Activated CD4-positive, alpha-beta T cell treated with anti-CD3 and anti-CD28 coated beads for 36 hours (primary cell): ENCODE measurements at regions not wholly inside any gene's neighbourhood (a gene's known extent, or its start where the extent isn't known, plus 50 kb on each side); places are given as distances from the start of the nearest gene placed in this dataset.

Experiments
- ATAC-seq: fragments of 200-7000 bp; cut with Tn5 transposase; one replicate; pipeline ENCODE4 v1.10.0; 2021; ENCODE audit warnings: mild to moderate bottlenecking, moderate library complexity
- CTCF ChIA-PET: fragments of 350-600 bp; sonication (Branson Sonifier 250); formaldehyde crosslinking; loops from one replicate; lab custom pipeline; 2021; ENCODE audit warnings: antibody characterized with exemption; lab: Charles Lee
- POLR2A ChIA-PET: fragments of 350-600 bp; sonication (Branson Sonifier 250); formaldehyde crosslinking; loops from one replicate; lab custom pipeline; 2021; ENCODE audit warnings: antibody characterized with exemption, inconsistent platforms; lab: Charles Lee
- DNase-seq: peaks from one replicate; pipeline ENCODE4 v3.0.0-alpha.2; 2020
- H3K27ac Mint-ChIP-seq: one replicate; pipeline ENCODE4 v1.8.0; 2021; ENCODE audit warnings: mixed read lengths
- H3K27me3 Mint-ChIP-seq: one replicate; pipeline ENCODE4 v1.8.0; 2021; ENCODE audit warnings: mixed read lengths
- H3K36me3 Mint-ChIP-seq: one replicate; pipeline ENCODE4 v1.8.0; 2021; ENCODE audit warnings: low read depth, mixed read lengths
- H3K4me1 Mint-ChIP-seq: one replicate; pipeline ENCODE4 v1.8.0; 2021; ENCODE audit warnings: mixed read lengths
- H3K4me3 Mint-ChIP-seq: one replicate; pipeline ENCODE4 v1.8.0; 2021; ENCODE audit warnings: mild to moderate bottlenecking, moderate library complexity, mixed read lengths
- H3K9me3 Mint-ChIP-seq: one replicate; pipeline ENCODE4 v1.8.0; 2021; ENCODE audit warnings: low read depth, mixed read lengths
- intact Hi-C, 2 experiments: fragments of 100-400 bp; cut with DNase I in 1 of 2; cut with micrococcal nuclease in 1 of 2; formaldehyde crosslinking; loops; one replicate each; pipeline versions ENCODE4 v1.14.2 to v1.15.1; 2022 to 2024; cut with DNase I, micrococcal nuclease

DNA sequence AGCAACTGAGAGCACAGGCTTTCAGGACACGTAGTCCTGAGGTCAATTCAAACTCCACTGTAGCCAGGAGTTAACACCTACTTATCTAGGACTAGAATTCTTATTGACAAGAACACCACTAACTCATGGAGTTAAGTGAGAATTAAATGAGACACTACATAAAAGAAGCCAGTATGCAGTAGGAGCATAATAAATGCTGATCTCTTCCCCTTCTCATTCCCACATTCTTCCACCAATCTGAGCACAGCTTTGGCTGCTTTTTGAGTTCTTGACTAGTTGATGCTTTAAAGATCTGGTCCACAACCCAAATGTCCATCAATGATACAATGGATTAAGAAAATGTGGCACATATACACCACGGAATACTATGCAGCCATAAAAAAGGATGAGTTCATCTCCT, 55.2 kb downstream of the TTC32 start:
- Mint-ChIP-seq H3K4me1 (no peaks in the 10 kb centered on the region), H3K36me3 (no peaks in the 10 kb centered on the region), H3K27ac (no peak overlapping the region), H3K9me3 (no peaks in the 10 kb centered on the region), H3K27me3 (peaks cover 8% of the 10 kb centered on the region), H3K4me3 (no peak overlapping the region)
- ATAC-seq (no peak), DNase-seq (no peak)
- ChIA-PET POLR2A (no interaction called here), CTCF (no interaction called here)
- intact Hi-C loops = no loop called here

DNA sequence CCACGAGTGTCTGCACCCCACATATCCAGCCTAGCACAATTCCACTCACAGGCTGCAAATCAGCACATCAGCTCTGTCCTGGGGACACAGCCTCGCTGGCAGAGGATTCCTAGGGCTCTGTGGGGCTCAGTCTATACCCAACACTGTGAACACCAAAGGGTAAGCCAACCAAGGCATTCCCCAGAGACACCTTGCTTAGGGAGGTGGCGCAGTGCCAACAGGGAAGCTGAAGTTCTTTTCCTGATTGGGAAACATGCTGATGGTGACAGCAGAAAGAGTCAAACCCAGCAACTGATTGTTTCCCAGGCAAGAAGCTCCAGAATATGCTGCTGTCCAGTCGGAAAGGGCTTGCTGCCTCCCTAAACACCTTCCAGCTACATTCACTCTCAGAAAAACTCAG, 55.8 kb downstream of the TTC32 start:
- CTCF ChIA-PET = no interaction called here

DNA sequence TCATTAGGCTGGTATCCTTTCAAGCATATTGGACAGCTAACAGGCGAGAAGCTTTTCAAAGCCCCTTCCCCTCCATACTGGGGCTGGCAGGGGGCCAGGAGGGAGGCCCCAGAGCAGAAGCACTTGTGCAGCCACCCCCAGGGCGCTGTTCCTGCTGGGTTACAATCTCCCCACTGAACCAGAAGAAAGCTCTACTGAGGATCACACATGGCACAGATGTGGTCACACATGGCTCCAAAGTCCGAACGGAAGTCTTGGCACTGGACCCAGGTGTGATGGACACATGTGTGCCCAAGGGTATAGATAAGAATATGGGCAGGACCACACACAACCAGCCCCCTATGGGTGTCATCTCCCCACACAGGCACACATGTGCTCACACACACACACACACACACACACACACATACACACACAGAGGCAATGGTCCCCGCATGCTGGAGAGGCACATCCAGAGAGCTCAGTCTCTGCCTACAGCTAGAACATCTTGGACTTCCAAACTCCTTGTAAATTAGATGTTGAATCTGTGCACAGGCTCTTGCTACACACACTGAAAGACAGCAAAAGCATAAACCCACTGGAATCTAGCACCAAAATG, 56.4 kb downstream of the TTC32 start:
- no peak overlapping the region for H3K27ac Mint-ChIP-seq
- intact Hi-C loops = no loop called here
- ChIA-PET CTCF (no interaction called here), POLR2A (no interaction called here)
- H3K9me3 Mint-ChIP-seq = no peaks in the 10 kb centered on the region
- H3K4me3 Mint-ChIP-seq = no peak overlapping the region
- no peak for ATAC-seq
- peaks cover 10% of the 10 kb centered on the region for H3K27me3 Mint-ChIP-seq
- H3K36me3 Mint-ChIP-seq = no peaks in the 10 kb centered on the region
- no peak for DNase-seq
- no peaks in the 10 kb centered on the region for H3K4me1 Mint-ChIP-seq

More for the DNA sequence above, 55.8 kb downstream of the TTC32 start:
- Mint-ChIP-seq H3K27me3 (peaks cover 8% of the 10 kb centered on the region), H3K4me1 (no peaks in the 10 kb centered on the region), H3K9me3 (no peaks in the 10 kb centered on the region), H3K4me3 (no peak overlapping the region), H3K27ac (no peak overlapping the region), H3K36me3 (no peaks in the 10 kb centered on the region)
- intact Hi-C loops = no loop called here
- no peak for DNase-seq
- ATAC-seq = no peak
- POLR2A ChIA-PET = no interaction called here

DNA sequence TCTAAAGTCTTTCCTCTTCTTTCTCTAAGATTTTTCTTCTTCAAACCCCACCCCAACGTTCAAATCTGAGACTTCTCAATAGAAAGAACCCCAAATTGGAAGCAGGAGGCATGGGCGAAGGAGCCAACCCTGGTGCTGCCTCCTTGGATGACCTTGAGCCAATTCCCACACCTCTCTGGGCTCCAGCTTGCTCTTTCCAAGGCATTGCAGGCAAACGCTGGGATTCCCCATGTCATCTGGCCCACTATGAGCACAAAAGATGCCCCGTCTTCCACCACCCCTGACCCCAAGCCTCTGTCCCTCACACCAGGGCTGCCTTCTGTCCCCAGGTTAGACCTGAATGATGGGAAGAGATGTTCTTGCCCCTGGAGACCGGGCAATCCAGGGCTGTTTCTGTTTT, 57.0 kb downstream of the TTC32 start:
- POLR2A ChIA-PET = no interaction called here
- intact Hi-C loops = no loop called here
- no peak overlapping the region for H3K27ac Mint-ChIP-seq

DNA sequence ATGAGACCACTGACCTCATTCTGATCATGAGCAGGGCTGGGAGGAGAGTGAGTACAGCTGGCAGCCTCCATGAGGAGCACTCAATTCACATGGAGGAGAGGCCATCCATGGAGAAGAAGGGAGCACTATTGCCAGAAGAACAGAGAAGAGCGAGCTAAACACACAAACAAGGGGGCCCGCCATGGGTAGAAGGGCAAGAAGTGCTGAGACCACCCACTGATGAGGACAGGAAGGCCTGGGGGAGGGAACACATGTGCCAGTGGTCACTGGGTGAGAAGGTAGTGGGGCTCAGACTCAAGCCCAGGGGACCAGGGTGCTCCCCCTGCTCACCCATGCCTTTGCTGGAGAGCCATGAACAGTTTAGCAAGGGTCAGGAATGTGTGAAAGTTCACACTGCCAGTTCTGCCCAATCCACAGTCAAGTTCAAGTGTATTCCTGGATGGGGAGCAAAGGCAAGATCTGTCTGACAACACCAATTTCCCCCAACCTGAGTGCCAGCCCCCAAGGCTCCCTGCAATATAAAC, 57.7 kb downstream of the TTC32 start:
- H3K27me3 Mint-ChIP-seq = peaks cover 17% of the 10 kb centered on the region
- H3K4me3 Mint-ChIP-seq = no peak overlapping the region
- H3K36me3 Mint-ChIP-seq = no peaks in the 10 kb centered on the region
- H3K4me1 Mint-ChIP-seq = peaks cover 5% of the 10 kb centered on the region
- intact Hi-C loops = no loop called here
- ChIA-PET POLR2A (no interaction called here), CTCF (no interaction called here)
- no peak for DNase-seq
- no peak for ATAC-seq
- H3K27ac Mint-ChIP-seq = no peak overlapping the region
- no peaks in the 10 kb centered on the region for H3K9me3 Mint-ChIP-seq

More for the DNA sequence above, 57.0 kb downstream of the TTC32 start:
- H3K27me3 Mint-ChIP-seq = peaks cover 12% of the 10 kb centered on the region
- CTCF ChIA-PET = no interaction called here
- no peak overlapping the region for H3K4me3 Mint-ChIP-seq
- no peaks in the 10 kb centered on the region for H3K36me3 Mint-ChIP-seq
- DNase-seq (no peak), ATAC-seq (no peak)
- H3K4me1 Mint-ChIP-seq = peaks cover 2% of the 10 kb centered on the region
- H3K9me3 Mint-ChIP-seq = no peaks in the 10 kb centered on the region

DNA sequence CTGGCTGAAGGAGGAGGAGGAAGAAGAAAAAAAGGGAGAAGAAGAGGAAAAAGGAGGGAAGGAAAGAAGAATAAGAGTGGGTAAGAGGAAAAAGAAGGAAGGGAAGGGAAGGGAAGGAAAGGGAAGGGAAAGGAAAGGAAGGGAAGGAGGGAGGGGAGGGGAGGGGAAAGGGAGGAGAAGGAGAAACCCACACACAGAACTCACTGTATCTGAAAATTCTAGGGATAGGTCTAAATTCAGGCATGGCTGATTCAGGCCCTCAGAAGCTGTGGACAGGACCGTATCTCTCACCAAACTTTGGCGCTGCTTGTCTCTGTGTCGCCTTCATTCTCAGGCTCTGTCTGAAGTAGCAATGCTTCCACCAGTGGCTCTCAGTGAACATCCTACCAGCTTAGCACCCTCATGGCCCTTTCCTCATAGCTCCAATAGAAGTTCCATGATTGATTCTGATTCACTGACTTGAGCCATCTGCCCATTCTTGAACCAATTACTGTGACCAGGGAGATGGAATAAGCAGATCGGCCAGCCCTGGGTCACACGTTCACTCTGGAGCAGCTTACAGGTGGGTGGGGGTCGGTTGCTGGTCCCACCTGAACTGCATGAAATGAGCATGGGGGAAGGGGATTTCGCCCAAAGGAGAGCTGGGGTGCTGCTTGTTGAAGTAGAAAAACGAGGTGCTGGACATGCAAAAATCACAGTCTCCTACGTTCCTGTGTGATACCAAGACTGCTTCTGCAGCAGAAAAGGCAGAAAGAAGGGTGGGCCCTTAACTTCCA, 59.7 kb downstream of the TTC32 start:
- H3K27me3 Mint-ChIP-seq = peaks cover 23% of the 10 kb centered on the region
- H3K9me3 Mint-ChIP-seq = no peaks in the 10 kb centered on the region
- H3K27ac Mint-ChIP-seq = no peak overlapping the region
- CTCF ChIA-PET = no interaction called here
- peaks cover 5% of the 10 kb centered on the region for H3K4me1 Mint-ChIP-seq
- DNase-seq (no peak), ATAC-seq (no peak)
- intact Hi-C loops = no loop called here
- POLR2A ChIA-PET = no interaction called here
- H3K4me3 Mint-ChIP-seq = no peak overlapping the region
- no peaks in the 10 kb centered on the region for H3K36me3 Mint-ChIP-seq

DNA sequence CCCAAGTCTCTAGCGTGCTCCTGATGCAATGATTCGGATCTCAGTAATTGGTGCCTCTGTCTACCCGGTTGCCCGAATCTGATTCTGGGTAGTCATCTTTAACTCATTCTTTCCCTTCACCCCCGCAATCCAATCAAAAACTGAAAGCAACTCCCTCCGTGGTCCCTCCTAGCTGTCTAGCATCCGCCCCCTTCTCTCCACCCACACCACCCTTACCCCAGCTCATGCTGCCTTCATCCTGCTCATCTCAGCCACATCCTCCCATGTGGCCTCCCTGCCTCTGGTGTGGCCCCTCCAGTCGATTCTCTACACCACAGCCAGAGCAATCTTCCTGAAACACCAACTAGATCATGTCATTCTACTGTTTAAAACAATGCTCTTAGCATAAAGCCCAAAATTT, 62.3 kb downstream of the TTC32 start:
- no peaks in the 10 kb centered on the region for H3K36me3 Mint-ChIP-seq
- intact Hi-C loops = no loop called here
- ChIA-PET POLR2A (no interaction called here), CTCF (no interaction called here)
- H3K4me3 Mint-ChIP-seq = no peak overlapping the region
- peak; percentile 38 for DNase-seq
- H3K4me1 Mint-ChIP-seq = peaks cover 5% of the 10 kb centered on the region
- H3K27me3 Mint-ChIP-seq = peaks cover 25% of the 10 kb centered on the region
- no peaks in the 10 kb centered on the region for H3K9me3 Mint-ChIP-seq
- ATAC-seq = peak; percentile 77
- no peak overlapping the region for H3K27ac Mint-ChIP-seq

DNA sequence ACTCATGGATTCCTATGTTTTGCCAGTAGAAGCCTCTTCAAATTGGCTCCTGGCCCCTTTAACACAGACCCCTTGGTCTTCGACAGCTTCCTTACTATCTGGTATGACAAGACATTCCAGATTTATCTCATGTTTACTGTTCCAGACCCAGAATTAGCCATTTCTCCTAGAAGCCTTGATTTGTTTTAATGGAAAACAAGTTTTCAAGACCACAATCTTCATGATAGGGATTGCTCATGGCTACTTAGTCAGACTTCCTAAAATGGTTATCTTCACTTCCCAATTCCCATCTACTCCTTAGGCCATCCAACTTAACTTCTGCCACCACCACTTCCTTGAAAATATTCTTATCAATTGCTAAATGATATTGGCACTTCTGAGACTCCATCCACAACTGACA, 63.2 kb downstream of the TTC32 start:
- Mint-ChIP-seq H3K36me3 (no peaks in the 10 kb centered on the region), H3K27me3 (peaks cover 22% of the 10 kb centered on the region), H3K4me1 (peaks cover 5% of the 10 kb centered on the region), H3K4me3 (no peak overlapping the region), H3K9me3 (no peaks in the 10 kb centered on the region), H3K27ac (no peak overlapping the region)
- POLR2A ChIA-PET = no interaction called here
- DNase-seq (no peak), ATAC-seq (no peak)
- CTCF ChIA-PET = interaction anchor here (0.8 kb wide), 1 partner anchor 12 kb away, joined by 3 read pairs; no protein-coding TSS in a partner anchor
- intact Hi-C loops = no loop called here

DNA sequence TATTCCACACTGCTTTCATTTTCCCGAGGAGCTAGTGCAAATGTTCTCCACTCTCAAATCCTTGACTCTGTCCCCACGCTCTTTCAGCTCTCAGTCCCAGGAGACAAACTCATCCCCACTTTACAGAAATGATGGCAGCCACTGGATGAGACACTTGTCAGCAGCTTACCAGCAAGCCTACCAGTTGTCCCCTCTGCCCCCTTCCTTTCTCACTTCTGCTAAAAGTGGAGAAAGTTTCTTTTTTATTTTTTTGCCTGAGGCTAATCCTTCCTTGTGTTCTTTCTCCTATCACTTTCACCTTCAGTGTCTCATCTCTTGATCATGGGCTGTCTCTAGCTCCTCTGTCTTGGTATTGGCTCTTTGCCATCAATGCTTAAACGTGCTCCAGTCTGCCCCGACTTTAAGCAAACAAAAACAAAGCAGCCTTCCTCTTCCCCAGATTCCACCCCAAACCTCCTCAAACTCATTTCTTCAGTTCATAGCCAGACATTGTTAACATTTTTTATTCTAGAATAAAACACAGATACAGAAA, 64.5 kb downstream of the TTC32 start:
- POLR2A ChIA-PET = no interaction called here
- intact Hi-C loops = no loop called here
- CTCF ChIA-PET = no interaction called here
- no peak for ATAC-seq
- DNase-seq = no peak
- H3K36me3 Mint-ChIP-seq = no peaks in the 10 kb centered on the region
- peaks cover 22% of the 10 kb centered on the region for H3K27me3 Mint-ChIP-seq
- peaks cover 5% of the 10 kb centered on the region for H3K4me1 Mint-ChIP-seq
- H3K9me3 Mint-ChIP-seq = no peaks in the 10 kb centered on the region
- H3K4me3 Mint-ChIP-seq = no peak overlapping the region
- H3K27ac Mint-ChIP-seq = no peak overlapping the region

DNA sequence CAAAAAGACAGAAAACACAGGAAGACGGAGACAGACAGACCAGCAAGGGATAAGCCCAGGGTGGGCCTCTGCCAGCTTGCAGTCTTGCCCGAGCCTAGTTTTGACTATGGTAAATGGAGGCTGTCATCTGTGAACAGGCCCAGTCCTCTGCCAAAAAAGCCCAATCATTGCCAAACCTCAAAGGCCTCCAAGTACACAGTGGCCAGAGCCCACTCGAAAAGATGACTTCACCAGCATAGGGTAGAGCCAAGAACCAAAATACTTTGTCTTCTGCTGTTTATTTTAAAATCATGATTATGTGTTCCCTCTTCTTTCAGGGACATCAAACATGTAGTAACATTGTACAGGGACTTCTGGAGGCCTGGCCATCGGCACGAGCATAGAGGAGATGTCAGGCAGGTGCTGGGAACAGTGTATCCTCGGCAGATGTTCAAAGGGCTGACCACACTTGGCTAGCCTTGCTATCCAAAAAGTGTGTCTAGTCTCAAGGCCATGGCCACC, 66.0 kb downstream of the TTC32 start:
- DNase-seq = no peak
- ChIA-PET CTCF (interaction anchor here (1.3 kb wide), 1 partner anchor 14 kb away, joined by 3 read pairs; no protein-coding TSS in a partner anchor), POLR2A (no interaction called here)
- peaks cover 22% of the 10 kb centered on the region for H3K27me3 Mint-ChIP-seq
- H3K4me1 Mint-ChIP-seq = peaks cover 5% of the 10 kb centered on the region
- intact Hi-C loops = no loop called here
- H3K27ac Mint-ChIP-seq = no peak overlapping the region
- no peaks in the 10 kb centered on the region for H3K36me3 Mint-ChIP-seq
- H3K9me3 Mint-ChIP-seq = no peaks in the 10 kb centered on the region
- ATAC-seq = no peak
- no peak overlapping the region for H3K4me3 Mint-ChIP-seq

DNA sequence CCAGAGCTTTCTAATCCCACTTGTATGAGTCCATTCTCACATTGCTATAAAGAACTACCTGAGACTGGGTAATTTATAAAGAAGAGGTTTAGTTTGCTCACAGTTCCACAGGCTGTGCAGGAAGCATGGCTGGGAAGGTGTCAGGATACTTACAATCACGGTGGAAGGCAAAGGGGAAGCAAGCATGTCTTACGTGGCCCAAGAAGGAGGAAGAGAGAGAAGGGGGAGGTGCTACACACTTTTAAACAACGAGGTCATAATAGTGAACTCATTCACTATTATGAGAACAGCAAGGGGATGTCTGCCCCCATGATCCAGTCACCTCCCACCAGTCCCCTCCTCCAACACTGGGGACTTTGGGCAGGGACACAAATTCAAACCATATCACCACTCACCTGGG, 67.8 kb downstream of the TTC32 start:
- no peak for DNase-seq
- ChIA-PET POLR2A (no interaction called here), CTCF (interaction anchor here (1.0 kb wide), 1 partner anchor 9 kb away, joined by 3 read pairs; no protein-coding TSS in a partner anchor)
- intact Hi-C loops = no loop called here
- no peak overlapping the region for H3K27ac Mint-ChIP-seq
- no peaks in the 10 kb centered on the region for H3K9me3 Mint-ChIP-seq
- no peaks in the 10 kb centered on the region for H3K4me1 Mint-ChIP-seq
- no peak for ATAC-seq
- H3K4me3 Mint-ChIP-seq = no peak overlapping the region
- no peaks in the 10 kb centered on the region for H3K36me3 Mint-ChIP-seq
- peaks cover 17% of the 10 kb centered on the region for H3K27me3 Mint-ChIP-seq
